ENCODE measurements at regions not wholly inside any gene's neighbourhood (a gene's known extent, or its start where the extent isn't known, plus 50 kb on each side); places are given as distances from the start of the nearest gene placed in this dataset.

DNA sequence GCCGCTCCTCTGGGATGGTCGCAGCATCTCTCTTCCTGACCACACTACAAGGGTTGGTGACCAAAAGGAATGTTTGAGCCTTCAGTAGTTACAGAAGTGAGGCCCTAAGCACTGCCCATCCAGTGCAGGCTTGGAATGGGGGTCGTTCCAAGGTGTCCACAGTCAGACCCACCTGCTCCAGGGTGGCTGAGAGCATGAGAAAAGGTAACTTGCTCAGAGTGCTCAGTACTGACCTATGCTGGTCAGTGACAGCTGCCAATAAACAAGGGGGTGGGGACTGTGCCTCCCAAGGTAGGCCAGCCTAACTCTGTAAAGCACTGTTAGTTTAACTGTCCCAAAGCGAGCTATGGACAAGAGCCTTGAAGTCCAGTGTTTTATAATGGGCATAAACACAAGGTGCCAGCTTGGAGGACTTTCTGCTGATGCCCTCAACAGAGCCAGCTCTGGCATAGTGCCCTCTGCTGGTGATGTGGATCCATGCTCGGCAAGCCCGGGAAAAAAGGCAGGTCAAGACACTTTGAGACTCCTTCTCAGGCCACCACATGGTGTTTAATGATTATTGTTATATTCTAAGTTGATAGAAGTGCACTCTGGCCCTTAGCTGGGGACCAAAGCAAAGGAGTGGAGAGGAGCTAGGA lies 78.1 kb upstream of the DNAH14 start:
- FAIRE-seq, result no peak
- no peak overlapping the region for H3K9ac ChIP-seq (replicated peaks in 1 of 4; ENCODE audit: extremely low read depth in 1 of 4, low read depth in 3 of 4, low read length in 3 of 4)
- POLR2A ChIA-PET (ENCODE audit: partially characterized antibody), result interaction anchor here (0.6 to 1.1 kb wide), 3 partner anchors 39 to 153 kb away, joined by 3 read pairs; no protein-coding TSS in a partner anchor
- TF ChIP-seq RAD21 (IDR thresholded peaks at IDR 0.05 in 1 of 2, conservative IDR thresholded peaks at IDR 0.05 in 1 of 2; ENCODE audit: low read depth in 2 of 2, low read length in 2 of 2) (peak; percentile 80 to 83), CHD1 (IDR thresholded peaks at IDR 0.05; ENCODE audit: low read depth, low read length) (no peak)
- TF ChIP-seq, protein P1, sequence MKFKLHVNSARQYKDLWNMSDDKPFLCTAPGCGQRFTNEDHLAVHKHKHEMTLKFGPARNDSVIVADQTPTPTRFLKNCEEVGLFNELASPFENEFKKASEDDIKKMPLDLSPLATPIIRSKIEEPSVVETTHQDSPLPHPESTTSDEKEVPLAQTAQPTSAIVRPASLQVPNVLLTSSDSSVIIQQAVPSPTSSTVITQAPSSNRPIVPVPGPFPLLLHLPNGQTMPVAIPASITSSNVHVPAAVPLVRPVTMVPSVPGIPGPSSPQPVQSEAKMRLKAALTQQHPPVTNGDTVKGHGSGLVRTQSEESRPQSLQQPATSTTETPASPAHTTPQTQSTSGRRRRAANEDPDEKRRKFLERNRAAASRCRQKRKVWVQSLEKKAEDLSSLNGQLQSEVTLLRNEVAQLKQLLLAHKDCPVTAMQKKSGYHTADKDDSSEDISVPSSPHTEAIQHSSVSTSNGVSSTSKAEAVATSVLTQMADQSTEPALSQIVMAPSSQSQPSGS (IDR thresholded peaks at IDR 0.05; ENCODE audit: low read length), result no peak
- TF ChIP-seq, protein P2, sequence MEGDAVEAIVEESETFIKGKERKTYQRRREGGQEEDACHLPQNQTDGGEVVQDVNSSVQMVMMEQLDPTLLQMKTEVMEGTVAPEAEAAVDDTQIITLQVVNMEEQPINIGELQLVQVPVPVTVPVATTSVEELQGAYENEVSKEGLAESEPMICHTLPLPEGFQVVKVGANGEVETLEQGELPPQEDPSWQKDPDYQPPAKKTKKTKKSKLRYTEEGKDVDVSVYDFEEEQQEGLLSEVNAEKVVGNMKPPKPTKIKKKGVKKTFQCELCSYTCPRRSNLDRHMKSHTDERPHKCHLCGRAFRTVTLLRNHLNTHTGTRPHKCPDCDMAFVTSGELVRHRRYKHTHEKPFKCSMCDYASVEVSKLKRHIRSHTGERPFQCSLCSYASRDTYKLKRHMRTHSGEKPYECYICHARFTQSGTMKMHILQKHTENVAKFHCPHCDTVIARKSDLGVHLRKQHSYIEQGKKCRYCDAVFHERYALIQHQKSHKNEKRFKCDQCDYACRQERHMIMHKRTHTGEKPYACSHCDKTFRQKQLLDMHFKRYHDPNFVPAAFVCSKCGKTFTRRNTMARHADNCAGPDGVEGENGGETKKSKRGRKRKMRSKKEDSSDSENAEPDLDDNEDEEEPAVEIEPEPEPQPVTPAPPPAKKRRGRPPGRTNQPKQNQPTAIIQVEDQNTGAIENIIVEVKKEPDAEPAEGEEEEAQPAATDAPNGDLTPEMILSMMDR (IDR thresholded peaks at IDR 0.05; ENCODE audit: control extremely low read depth in 1 of 3, insufficient read depth in 1 of 3, low read depth in 1 of 3, low read length in 3 of 3), result peak; percentile 81 to 93 (median 87)
- TF ChIP-seq, protein P3, sequence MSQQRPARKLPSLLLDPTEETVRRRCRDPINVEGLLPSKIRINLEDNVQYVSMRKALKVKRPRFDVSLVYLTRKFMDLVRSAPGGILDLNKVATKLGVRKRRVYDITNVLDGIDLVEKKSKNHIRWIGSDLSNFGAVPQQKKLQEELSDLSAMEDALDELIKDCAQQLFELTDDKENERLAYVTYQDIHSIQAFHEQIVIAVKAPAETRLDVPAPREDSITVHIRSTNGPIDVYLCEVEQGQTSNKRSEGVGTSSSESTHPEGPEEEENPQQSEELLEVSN (IDR thresholded peaks at IDR 0.05), result peak; percentile 55; the same call in 1 of the 2 replicates

More for the DNA sequence above, 78.1 kb upstream of the DNAH14 start:
- Histone ChIP-seq H2BK120ac (replicated peaks; ENCODE audit: low read depth, low read length) (peak overlapping the region; percentile 80), H2BK20ac (ENCODE audit: low read length) (peak overlapping the region; percentile 84; the same call in 1 of the 2 replicates), H3K18ac (ENCODE audit: extremely low read depth, low read length) (0 out of 2 replicates have a peak overlapping the region, but pooled peaks have one; percentile 22), H3K4me1 (replicated peaks in 1 of 4; ENCODE audit: control insufficient read depth in 3 of 4, insufficient read depth in 4 of 4, low read length in 3 of 4) (peaks cover 3 to 8% (median 5%) of the 10 kb centered on the region in 4 experiments), H3K27ac (ENCODE audit: low read depth, low read length) (no peak overlapping the region), H3K27me3 (replicated peaks in 1 of 4; ENCODE audit: control insufficient read depth in 3 of 4, extremely low read depth in 1 of 4, insufficient read depth in 3 of 4, low read length in 3 of 4) (no peaks in the 10 kb centered on the region), H2BK15ac (ENCODE audit: low read length) (peak overlapping the region; percentile 1; the same call in 1 of the 2 replicates), H4K20me1 (replicated peaks in 1 of 2; ENCODE audit: control insufficient read depth in 1 of 2, insufficient read depth in 2 of 2, low read length in 2 of 2) (no peaks in the 10 kb centered on the region), H4K91ac (replicated peaks; ENCODE audit: insufficient read length, low read length) (peak overlapping the region; percentile 88), H2BK12ac (ENCODE audit: low read depth, low read length) (peak overlapping the region; percentile 86; the same call in 1 of the 2 replicates), H3K9me3 (ENCODE audit: insufficient read depth in 2 of 2, low read depth in 1 of 2, low read length in 1 of 2) (peaks cover 3% of the 10 kb centered on the region in 2 experiments; a peak in 2 of 4 replicates), H4K5ac (ENCODE audit: insufficient read length, low read depth, low read length) (no peak overlapping the region), H3K56ac (replicated peaks; ENCODE audit: insufficient read length, low read depth, low read length) (no peak overlapping the region), H3K79me1 (ENCODE audit: low read depth, low read length) (no peaks in the 10 kb centered on the region), H3K4ac (replicated peaks; ENCODE audit: insufficient read length, low read depth, low read length) (peak overlapping the region; percentile 36), H3K14ac (ENCODE audit: insufficient read length) (no peak overlapping the region), H3K4me2 (ENCODE audit: insufficient read depth in 1 of 2, low read depth in 2 of 2, low read length in 2 of 2) (0 out of 4 replicates have a peak overlapping the region, but pooled peaks of 1 of the 2 experiments have one; percentile 21), H3K36me3 (ENCODE audit: control insufficient read depth in 2 of 4, insufficient read depth in 4 of 4, low read length in 3 of 4) (no peaks in the 10 kb centered on the region), H4K8ac (ENCODE audit: extremely low read depth, insufficient read depth, low read length) (no peak overlapping the region), H3K23ac (ENCODE audit: insufficient read length) (no peak overlapping the region), H2AFZ (ENCODE audit: low read length) (peak overlapping the region; percentile 83), H2BK5ac (ENCODE audit: low read depth, low read length) (peak overlapping the region; percentile 36; the same call in 1 of the 2 replicates), H3K23me2 (ENCODE audit: low read depth, low read length) (no peaks in the 10 kb centered on the region), H3K79me2 (ENCODE audit: control insufficient read depth in 1 of 2, insufficient read depth in 2 of 2, low read length in 2 of 2) (no peaks in the 10 kb centered on the region), H3K4me3 (ENCODE audit: extremely low read depth in 1 of 4, insufficient read depth in 2 of 4, low read depth in 3 of 4, low read length in 4 of 4) (no peak overlapping the region), H2AK5ac (ENCODE audit: low read depth, low read length) (peak overlapping the region; percentile 49; the same call in 1 of the 2 replicates)
- CTCF ChIA-PET (ENCODE audit: partially characterized antibody), result interaction anchor here (0.6 to 10.9 kb wide), 82 partner anchors 11 to 449 kb away, joined by 3 to 236 read pairs (median 6); partner anchors contain the start of gene CNIH3
- DNase-seq (ENCODE audit: low read depth in 1 of 2, low spot score in 2 of 2), result peak in 1 of 2 experiments; percentile 91
- WGBS, 2 experiments (ENCODE audit: extremely low coverage in 1 of 2, insufficient coverage in 1 of 2, insufficient read length in 1 of 2, insufficient replicate concordance in 2 of 2, low coverage in 1 of 2, low lambda C conversion rate in 2 of 2, missing lambda C conversion rate in 1 of 2), result 56% methylated on average over 6 of the region's 6 CpGs; no CpG with 5 or more reads in 1 of the 2 experiments
